ENCODE measurements at regions not wholly inside any gene's neighbourhood (a gene's known extent, or its start where the extent isn't known, plus 50 kb on each side); places are given as distances from the start of the nearest gene placed in this dataset.

GRCh38 chr15:97604677-97605076, 355.8 kb upstream of the ARRDC4 start:
- DNase-seq (ENCODE audit: low read depth in 2 of 2), result no peak

DNA sequence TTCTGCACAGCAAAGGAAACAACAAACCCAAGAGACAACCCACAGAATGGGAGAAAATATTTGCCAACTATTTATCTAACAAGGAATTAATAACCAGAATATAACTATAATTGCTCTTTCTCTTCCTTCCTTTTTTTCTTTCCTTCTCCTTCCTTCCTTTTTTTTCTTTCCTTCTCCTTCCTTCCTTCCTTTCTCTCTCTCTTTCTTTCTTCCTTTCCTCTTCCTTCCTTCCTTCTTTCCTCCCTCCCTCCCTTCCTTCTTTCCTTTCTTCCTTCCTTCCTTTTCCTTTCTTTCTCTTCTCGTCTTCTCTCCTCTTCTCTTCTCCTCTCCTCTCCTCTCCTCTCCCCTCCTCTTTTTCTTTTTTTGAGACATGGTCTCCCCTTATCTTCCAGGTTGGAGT, 345.4 kb upstream of the ARRDC4 start:
- DNase-seq (ENCODE audit: low read depth in 2 of 2), result no peak

- no peak for DNase-seq (ENCODE audit: low read depth in 2 of 2)
Observed at GRCh38 chr15:97623091-97623661, 337.3 kb upstream of the ARRDC4 start.

DNA sequence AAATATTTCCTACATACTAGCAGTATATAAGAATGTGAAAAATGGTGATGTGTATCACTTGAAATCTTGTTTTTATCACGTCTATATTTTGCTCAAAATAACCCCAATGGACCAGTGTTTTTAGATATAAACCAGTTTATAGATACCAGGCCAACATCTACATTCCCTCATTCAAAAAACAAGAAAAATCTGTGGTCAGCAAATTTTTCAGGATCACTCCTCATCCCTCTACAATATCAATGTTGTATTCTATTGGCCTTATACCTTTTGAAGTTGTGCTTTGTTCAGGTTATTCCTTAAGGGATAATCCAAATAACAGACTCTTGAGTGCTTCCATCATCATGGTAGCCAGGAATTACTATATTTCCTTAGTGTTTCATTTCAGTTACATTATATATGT, 332.9 kb upstream of the ARRDC4 start:
- DNase-seq (ENCODE audit: low read depth in 2 of 2), result no peak

GRCh38 chr15:97645758-97646157, 314.7 kb upstream of the ARRDC4 start:
- no peak for DNase-seq (ENCODE audit: low read depth in 2 of 2)

DNA sequence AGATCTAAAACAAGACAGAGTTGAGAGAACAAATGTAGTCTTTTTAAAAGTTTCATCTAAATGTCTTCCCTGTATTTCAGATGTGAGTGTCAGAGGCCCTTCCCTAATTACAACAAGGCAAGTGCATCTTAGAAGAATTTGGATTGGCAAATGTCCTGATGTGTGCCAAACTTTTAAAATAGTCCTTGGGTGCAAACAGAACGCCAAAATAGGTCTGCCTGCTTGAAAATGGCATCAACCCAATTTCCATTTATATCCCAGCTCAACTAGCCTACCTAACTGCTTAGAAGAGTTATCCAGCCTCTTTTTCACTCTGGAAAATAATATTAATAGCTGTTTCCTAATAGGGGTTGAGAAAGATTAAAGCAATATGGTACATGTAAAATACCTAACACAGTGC, 311.8 kb upstream of the ARRDC4 start:
- no peak for DNase-seq (ENCODE audit: low read depth in 2 of 2)

DNA sequence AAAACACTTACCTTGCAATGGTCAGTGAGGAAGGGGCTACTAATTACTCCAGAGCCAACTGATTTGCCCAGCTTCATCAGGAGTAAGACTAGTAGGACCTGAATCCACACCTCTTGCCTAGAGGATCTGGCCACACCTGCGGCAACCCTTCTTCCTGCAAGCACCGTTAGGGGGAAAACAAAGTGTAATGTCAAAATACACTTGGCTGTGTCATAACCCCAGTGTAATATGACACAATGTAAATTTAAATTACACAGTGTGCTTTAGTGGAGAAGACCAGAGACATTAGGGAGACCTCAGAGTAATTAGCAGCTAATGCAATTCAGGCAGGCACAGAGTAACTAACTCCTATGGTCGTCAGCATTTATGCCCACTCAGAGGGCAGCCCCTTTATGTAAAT, 308.5 kb upstream of the ARRDC4 start:
- no peak for DNase-seq (ENCODE audit: low read depth in 2 of 2)

DNA sequence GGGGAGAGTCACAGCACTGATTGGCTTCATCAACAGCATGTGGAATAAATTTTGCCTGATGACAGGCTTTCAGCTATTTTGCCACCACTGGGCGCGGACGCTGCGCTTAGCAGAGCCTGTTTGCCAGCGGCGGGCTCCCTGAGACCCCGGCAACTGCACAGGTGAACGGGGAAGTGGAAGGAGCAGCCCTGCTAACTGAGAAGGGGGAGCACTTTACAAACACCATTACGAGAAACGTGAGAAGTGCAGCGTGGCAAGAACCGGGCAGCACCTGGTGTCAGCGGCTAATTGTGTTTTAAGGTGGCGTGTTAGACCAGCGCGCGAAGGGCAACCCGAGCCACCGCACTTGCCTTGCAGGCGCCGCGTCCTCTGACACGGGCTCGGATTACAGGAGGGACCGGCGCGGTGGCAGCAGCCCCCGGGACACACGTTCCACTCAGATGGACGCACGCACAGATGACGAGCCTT, 307.8 kb upstream of the ARRDC4 start:
- no peak for DNase-seq (ENCODE audit: low read depth in 2 of 2)

- DNase-seq (ENCODE audit: low read depth in 2 of 2), result no peak
Observed at GRCh38 chr15:97653896-97654295, 306.6 kb upstream of the ARRDC4 start.

- DNase-seq (ENCODE audit: low read depth in 2 of 2), result no peak
Observed at GRCh38 chr15:97654481-97655076, 305.9 kb upstream of the ARRDC4 start.

DNA sequence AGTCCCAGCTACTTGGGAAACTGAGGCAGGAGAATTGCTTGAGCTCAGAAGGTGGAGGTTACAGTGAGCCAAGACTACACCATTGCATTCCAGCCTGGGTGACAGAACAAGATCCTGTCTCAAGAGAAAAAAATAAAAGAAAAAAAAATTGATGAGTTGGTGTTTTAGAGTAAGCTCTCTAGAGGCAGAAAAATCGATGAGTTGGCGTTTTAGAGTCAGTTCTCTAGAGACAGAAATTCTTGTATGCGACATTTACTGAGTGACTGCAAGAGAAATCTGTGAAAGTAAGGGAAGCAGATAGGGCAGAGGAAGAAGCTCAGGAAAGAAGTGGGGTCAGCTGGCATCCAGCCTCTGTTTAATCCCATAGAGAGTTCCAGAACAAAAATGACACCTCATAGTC, 298.7 kb upstream of the ARRDC4 start:
- DNase-seq (ENCODE audit: low read depth in 2 of 2), result no peak

GRCh38 chr15:97672586-97672985, 287.9 kb upstream of the ARRDC4 start:
- no peak for DNase-seq (ENCODE audit: low read depth in 2 of 2)

- no peak for DNase-seq (ENCODE audit: low read depth in 2 of 2)
Observed at GRCh38 chr15:97678656-97679055, 281.8 kb upstream of the ARRDC4 start.

- no peak for DNase-seq (ENCODE audit: low read depth in 2 of 2)
Observed at GRCh38 chr15:97679106-97679688, 281.3 kb upstream of the ARRDC4 start.

- DNase-seq (ENCODE audit: low read depth in 2 of 2), result no peak
Observed at GRCh38 chr15:97680606-97681220, 279.8 kb upstream of the ARRDC4 start.

- no peak for DNase-seq (ENCODE audit: low read depth in 2 of 2)
Observed at GRCh38 chr15:97683831-97684230, 276.7 kb upstream of the ARRDC4 start.

GRCh38 chr15:97684249-97684648, 276.3 kb upstream of the ARRDC4 start:
- DNase-seq (ENCODE audit: low read depth in 2 of 2), result no peak

- no peak for DNase-seq (ENCODE audit: low read depth in 2 of 2)
Observed at GRCh38 chr15:97686324-97686723, 274.2 kb upstream of the ARRDC4 start.

DNA sequence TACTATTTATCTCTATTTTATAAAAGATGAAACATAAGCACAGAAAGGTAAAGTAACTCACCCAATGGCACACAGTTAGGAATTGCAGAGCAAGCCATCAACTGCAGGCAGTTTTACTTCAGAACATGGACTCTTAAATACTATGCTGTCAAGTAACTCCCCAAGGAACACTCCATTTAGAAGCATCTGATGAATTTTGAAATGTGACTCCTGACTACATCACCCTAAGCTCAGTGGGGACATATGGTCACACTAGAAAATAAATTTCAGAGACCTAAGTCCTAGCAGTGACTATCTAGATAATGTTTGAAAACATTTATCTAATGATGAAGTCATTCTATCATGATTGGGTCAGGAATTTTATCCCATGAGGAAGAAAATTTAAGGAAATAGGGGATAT, 272.8 kb upstream of the ARRDC4 start:
- DNase-seq (ENCODE audit: low read depth in 2 of 2), result no peak

GRCh38 chr15:97688177-97688576, 272.3 kb upstream of the ARRDC4 start:
- no peak for DNase-seq (ENCODE audit: low read depth in 2 of 2)

DNA sequence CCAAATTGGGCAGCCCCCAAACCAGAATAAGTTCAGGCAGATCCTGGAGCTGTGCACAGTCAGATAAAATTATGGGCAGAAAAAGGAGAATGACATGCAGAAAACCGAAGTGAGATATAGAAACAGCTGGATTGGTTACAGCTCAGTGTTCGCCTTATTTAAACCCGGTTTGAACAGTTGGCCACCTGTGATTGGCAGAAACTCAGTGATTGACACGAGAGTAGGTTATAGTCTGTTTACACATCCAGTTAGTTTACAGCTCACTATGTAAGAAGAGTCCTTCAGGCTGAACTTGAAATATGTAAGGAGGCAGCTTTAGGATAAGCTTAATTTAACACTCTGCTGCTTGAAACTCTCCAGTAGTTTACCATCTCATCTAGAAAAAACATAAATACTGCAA, 271.6 kb upstream of the ARRDC4 start:
- no peak for DNase-seq (ENCODE audit: low read depth in 2 of 2)

- no peak for DNase-seq (ENCODE audit: low read depth in 2 of 2)
Observed at GRCh38 chr15:97691078-97691477, 269.4 kb upstream of the ARRDC4 start.

- DNase-seq (ENCODE audit: low read depth in 2 of 2), result no peak
Observed at GRCh38 chr15:97691799-97692198, 268.7 kb upstream of the ARRDC4 start.
